ENCODE measurements at regions not wholly inside any gene's neighbourhood (a gene's known extent, or its start where the extent isn't known, plus 50 kb on each side); places are given as distances from the start of the nearest gene placed in this dataset.
A peak's percentile ranks its signal among the peaks of the same experiment; 100 is the strongest.

DNA sequence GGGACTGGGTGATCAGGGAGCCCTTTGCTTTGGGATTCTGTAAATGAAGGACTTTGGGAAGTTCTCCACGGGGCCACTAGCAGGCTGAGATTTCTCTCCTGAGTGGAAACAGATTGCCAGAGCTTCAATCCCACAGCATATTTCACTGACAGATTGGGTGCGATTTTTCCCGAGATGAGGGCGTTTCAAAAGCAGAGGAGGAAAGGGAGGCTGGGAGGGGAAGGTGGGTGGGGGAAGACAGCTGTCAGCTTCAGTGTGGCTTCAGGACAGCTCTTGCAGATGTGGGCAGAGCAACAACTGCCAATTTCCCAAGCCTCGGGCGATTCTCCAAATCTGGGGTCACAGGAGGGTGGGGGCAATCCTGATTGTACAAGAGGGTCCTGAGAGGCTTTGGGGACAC is 258.5 kb upstream of the ADRA1B start:
- H4K8ac ChIP-seq (ENCODE audit: low read depth, low read length): no peak overlapping the region
- H3K4me2 ChIP-seq (ENCODE audit: low read length): no peak overlapping the region
- WGBS (ENCODE audit: extremely low coverage, insufficient coverage, low lambda C conversion rate): no CpG with 5 or more reads among the region's 6 CpGs
- H3K79me1 ChIP-seq (ENCODE audit: low read length): no peaks in the 10 kb centered on the region
- H3K23ac ChIP-seq (ENCODE audit: low read length): no peak overlapping the region
- no peaks in the 10 kb centered on the region for H3K27me3 ChIP-seq (ENCODE audit: insufficient read depth, low read length, poor library complexity)
- no peaks in the 10 kb centered on the region for H3K79me2 ChIP-seq (ENCODE audit: control insufficient read depth, insufficient read depth, low read length)
- no peak overlapping the region for H3K9ac ChIP-seq (ENCODE audit: low read length)
- no peak overlapping the region for H3K4me3 ChIP-seq (ENCODE audit: low read length)
- H4K5ac ChIP-seq (ENCODE audit: low read length): no peak overlapping the region
- H3K4me1 ChIP-seq (ENCODE audit: control insufficient read depth, low read depth, low read length): no peaks in the 10 kb centered on the region
- H3K56ac ChIP-seq (ENCODE audit: low read length): no peak overlapping the region
- no peak overlapping the region for H2BK120ac ChIP-seq (ENCODE audit: low read depth, low read length)
- H3K18ac ChIP-seq (ENCODE audit: low read length): no peak overlapping the region
- H3K36me3 ChIP-seq (ENCODE audit: control insufficient read depth, insufficient read depth, low read length): no peaks in the 10 kb centered on the region
- DNase-seq: no peak
- no peak overlapping the region for H2BK15ac ChIP-seq (replicated peaks; ENCODE audit: low read depth)
- H3K27ac ChIP-seq (ENCODE audit: low read depth, low read length): no peak overlapping the region
- H3K4ac ChIP-seq (ENCODE audit: low read depth, low read length): no peak overlapping the region
- H2AK5ac ChIP-seq (ENCODE audit: low read length): no peak overlapping the region
- H2BK5ac ChIP-seq (ENCODE audit: low read length): no peak overlapping the region

DNA sequence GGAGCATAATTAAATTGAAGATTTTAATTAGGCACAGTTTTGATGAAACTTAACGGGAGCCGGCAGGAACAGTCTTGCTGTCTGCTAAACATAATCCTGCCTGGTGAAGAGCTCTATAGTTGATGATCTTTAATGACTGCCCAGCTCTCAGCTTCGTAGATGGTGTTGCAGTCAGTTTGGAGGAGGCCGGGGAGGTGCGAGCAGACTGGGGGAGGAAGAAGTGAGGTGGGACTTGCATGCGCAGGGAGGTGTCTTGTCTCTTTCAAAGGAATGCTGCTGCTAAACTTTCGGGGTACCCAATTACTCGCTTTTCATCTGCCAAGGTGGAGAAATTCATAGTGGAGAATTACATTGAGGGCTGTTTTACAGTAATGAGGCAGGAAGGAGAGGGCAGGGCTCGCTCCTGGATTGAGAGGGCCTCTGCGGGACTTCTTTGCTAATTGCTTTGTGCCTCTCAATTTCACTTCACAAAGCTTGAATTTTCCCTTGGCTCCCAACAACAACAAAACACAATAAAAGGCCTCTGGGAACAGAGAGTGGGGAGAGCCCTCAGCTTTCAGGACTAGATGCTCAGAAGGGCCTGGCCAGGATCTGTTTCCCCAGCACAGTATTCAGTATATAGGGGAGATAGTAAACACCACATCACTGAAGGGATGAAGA is 257.9 kb upstream of the ADRA1B start:
- Histone ChIP-seq H3K36me3 (ENCODE audit: control insufficient read depth, insufficient read depth, low read length) (no peaks in the 10 kb centered on the region), H3K9ac (ENCODE audit: low read length) (no peak overlapping the region), H3K18ac (ENCODE audit: low read length) (no peak overlapping the region), H3K4me1 (ENCODE audit: control insufficient read depth, low read depth, low read length) (no peaks in the 10 kb centered on the region), H3K27ac (ENCODE audit: low read depth, low read length) (no peak overlapping the region), H2BK120ac (ENCODE audit: low read depth, low read length) (no peak overlapping the region), H4K5ac (ENCODE audit: low read length) (no peak overlapping the region), H3K56ac (ENCODE audit: low read length) (no peak overlapping the region), H3K4me3 (ENCODE audit: low read length) (no peak overlapping the region), H3K27me3 (ENCODE audit: insufficient read depth, low read length, poor library complexity) (no peaks in the 10 kb centered on the region), H2BK5ac (ENCODE audit: low read length) (no peak overlapping the region), H2AK5ac (ENCODE audit: low read length) (no peak overlapping the region), H3K4me2 (ENCODE audit: low read length) (no peak overlapping the region), H3K79me1 (ENCODE audit: low read length) (no peaks in the 10 kb centered on the region), H3K79me2 (ENCODE audit: control insufficient read depth, insufficient read depth, low read length) (no peaks in the 10 kb centered on the region), H2BK15ac (replicated peaks; ENCODE audit: low read depth) (no peak overlapping the region), H3K4ac (ENCODE audit: low read depth, low read length) (no peak overlapping the region), H4K8ac (ENCODE audit: low read depth, low read length) (no peak overlapping the region), H3K23ac (ENCODE audit: low read length) (no peak overlapping the region)
- WGBS (ENCODE audit: extremely low coverage, insufficient coverage, low lambda C conversion rate): no CpG with 5 or more reads among the region's 10 CpGs
- no peak for DNase-seq

DNA sequence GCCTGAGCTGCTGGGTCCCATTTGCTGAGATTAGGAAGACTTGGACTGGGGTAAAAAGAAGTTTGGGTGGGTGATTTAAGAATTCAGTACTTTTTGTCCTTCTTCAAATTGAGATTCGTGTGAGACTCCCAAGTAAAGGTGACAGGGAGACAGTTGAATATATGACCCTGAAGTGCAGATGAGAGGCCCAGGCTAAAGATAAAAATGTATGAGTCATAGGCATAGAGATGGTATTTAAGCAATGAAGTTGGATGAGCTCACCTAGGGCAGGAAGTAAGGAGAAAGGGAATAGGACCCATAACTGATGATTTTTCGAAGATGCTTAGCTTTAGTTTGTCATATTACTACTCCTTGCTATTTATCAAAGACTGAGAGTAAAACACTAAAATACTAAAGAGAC is 255.9 kb upstream of the ADRA1B start:
- Histone ChIP-seq H4K5ac (ENCODE audit: low read length) (no peak overlapping the region), H3K79me1 (ENCODE audit: low read length) (no peaks in the 10 kb centered on the region), H2BK5ac (ENCODE audit: low read length) (no peak overlapping the region), H3K4me2 (ENCODE audit: low read length) (no peak overlapping the region), H3K56ac (ENCODE audit: low read length) (no peak overlapping the region), H4K8ac (ENCODE audit: low read depth, low read length) (no peak overlapping the region), H3K36me3 (ENCODE audit: control insufficient read depth, insufficient read depth, low read length) (no peaks in the 10 kb centered on the region), H2AK5ac (ENCODE audit: low read length) (no peak overlapping the region), H3K9ac (ENCODE audit: low read length) (no peak overlapping the region), H3K18ac (ENCODE audit: low read length) (no peak overlapping the region), H3K4ac (ENCODE audit: low read depth, low read length) (no peak overlapping the region), H3K23ac (ENCODE audit: low read length) (no peak overlapping the region), H3K27ac (ENCODE audit: low read depth, low read length) (no peak overlapping the region), H2BK15ac (replicated peaks; ENCODE audit: low read depth) (no peak overlapping the region), H3K4me1 (ENCODE audit: control insufficient read depth, low read depth, low read length) (no peaks in the 10 kb centered on the region), H3K79me2 (ENCODE audit: control insufficient read depth, insufficient read depth, low read length) (no peaks in the 10 kb centered on the region), H3K27me3 (ENCODE audit: insufficient read depth, low read length, poor library complexity) (no peaks in the 10 kb centered on the region), H3K4me3 (ENCODE audit: low read length) (no peak overlapping the region), H2BK120ac (ENCODE audit: low read depth, low read length) (no peak overlapping the region)
- WGBS (ENCODE audit: extremely low coverage, insufficient coverage, low lambda C conversion rate): no CpG with 5 or more reads among the region's 2 CpGs
- DNase-seq: peak; percentile 70

DNA sequence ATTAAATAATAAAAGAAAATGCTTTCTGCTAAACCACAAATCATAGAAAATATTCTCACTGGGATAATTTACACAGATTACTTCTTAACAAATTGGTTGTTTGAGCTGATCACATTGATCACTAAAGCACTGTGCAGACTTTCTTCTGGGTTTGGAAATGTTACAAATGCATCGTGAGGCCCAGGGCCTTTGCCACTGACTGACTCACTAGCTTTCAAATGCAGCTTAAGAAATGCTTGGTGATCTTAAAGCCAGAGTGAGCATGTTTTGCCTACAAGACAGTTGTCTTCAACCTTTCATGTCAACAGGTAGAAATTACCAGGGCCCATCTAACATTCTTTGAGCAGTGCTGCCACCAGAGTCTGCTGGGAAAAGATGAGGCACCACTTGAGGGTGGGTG is 252.3 kb upstream of the ADRA1B start:
- Histone ChIP-seq H3K27ac (ENCODE audit: low read depth, low read length) (no peak overlapping the region), H3K4me3 (ENCODE audit: low read length) (no peak overlapping the region), H3K79me2 (ENCODE audit: control insufficient read depth, insufficient read depth, low read length) (no peaks in the 10 kb centered on the region), H3K9ac (ENCODE audit: low read length) (no peak overlapping the region), H3K23ac (ENCODE audit: low read length) (no peak overlapping the region), H2AK5ac (ENCODE audit: low read length) (no peak overlapping the region), H2BK120ac (ENCODE audit: low read depth, low read length) (no peak overlapping the region), H4K5ac (ENCODE audit: low read length) (no peak overlapping the region), H3K79me1 (ENCODE audit: low read length) (no peaks in the 10 kb centered on the region), H3K36me3 (ENCODE audit: control insufficient read depth, insufficient read depth, low read length) (no peaks in the 10 kb centered on the region), H3K4ac (ENCODE audit: low read depth, low read length) (no peak overlapping the region), H2BK15ac (replicated peaks; ENCODE audit: low read depth) (no peak overlapping the region), H3K27me3 (ENCODE audit: insufficient read depth, low read length, poor library complexity) (no peaks in the 10 kb centered on the region), H3K18ac (ENCODE audit: low read length) (no peak overlapping the region), H3K4me1 (ENCODE audit: control insufficient read depth, low read depth, low read length) (no peaks in the 10 kb centered on the region), H2BK5ac (ENCODE audit: low read length) (no peak overlapping the region), H3K56ac (ENCODE audit: low read length) (no peak overlapping the region), H3K4me2 (ENCODE audit: low read length) (no peak overlapping the region), H4K8ac (ENCODE audit: low read depth, low read length) (no peak overlapping the region)
- DNase-seq: no peak
- WGBS (ENCODE audit: extremely low coverage, insufficient coverage, low lambda C conversion rate): no CpG with 5 or more reads among the region's 1 CpG

DNA sequence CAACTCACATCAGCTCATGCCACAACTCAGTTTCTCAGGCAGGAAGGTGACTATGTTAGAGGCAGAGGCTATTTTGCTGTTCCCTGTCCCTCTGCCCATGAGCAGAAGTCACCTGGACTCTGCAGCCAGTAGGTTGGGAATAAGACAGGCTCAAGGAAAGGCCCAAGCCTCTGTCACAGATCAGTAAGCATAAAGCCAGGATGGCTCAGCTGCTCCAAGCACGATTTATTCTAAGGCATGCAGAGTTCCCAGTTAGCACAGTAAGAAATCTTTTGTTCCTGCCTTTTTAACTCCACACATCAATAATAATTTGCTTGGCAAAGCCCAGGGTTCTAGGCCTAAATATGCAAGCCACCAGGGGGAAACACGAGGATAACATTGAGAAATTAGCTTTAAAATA is 249.0 kb upstream of the ADRA1B start:
- no peaks in the 10 kb centered on the region for H3K4me1 ChIP-seq (ENCODE audit: control insufficient read depth, low read depth, low read length)
- H4K5ac ChIP-seq (ENCODE audit: low read length): no peak overlapping the region
- H3K4me3 ChIP-seq (ENCODE audit: low read length): no peak overlapping the region
- H3K27me3 ChIP-seq (ENCODE audit: insufficient read depth, low read length, poor library complexity): no peaks in the 10 kb centered on the region
- H3K36me3 ChIP-seq (ENCODE audit: control insufficient read depth, insufficient read depth, low read length): no peaks in the 10 kb centered on the region
- no peak overlapping the region for H3K4me2 ChIP-seq (ENCODE audit: low read length)
- H4K8ac ChIP-seq (ENCODE audit: low read depth, low read length): no peak overlapping the region
- no peak overlapping the region for H3K56ac ChIP-seq (ENCODE audit: low read length)
- H3K79me1 ChIP-seq (ENCODE audit: low read length): no peaks in the 10 kb centered on the region
- DNase-seq: no peak
- no peak overlapping the region for H3K9ac ChIP-seq (ENCODE audit: low read length)
- no peak overlapping the region for H2AK5ac ChIP-seq (ENCODE audit: low read length)
- no peak overlapping the region for H3K23ac ChIP-seq (ENCODE audit: low read length)
- H2BK15ac ChIP-seq (replicated peaks; ENCODE audit: low read depth): no peak overlapping the region
- H3K27ac ChIP-seq (ENCODE audit: low read depth, low read length): no peak overlapping the region
- no CpG with 5 or more reads among the region's 2 CpGs for WGBS (ENCODE audit: extremely low coverage, insufficient coverage, low lambda C conversion rate)
- no peaks in the 10 kb centered on the region for H3K79me2 ChIP-seq (ENCODE audit: control insufficient read depth, insufficient read depth, low read length)
- H3K4ac ChIP-seq (ENCODE audit: low read depth, low read length): no peak overlapping the region
- H2BK5ac ChIP-seq (ENCODE audit: low read length): no peak overlapping the region
- no peak overlapping the region for H2BK120ac ChIP-seq (ENCODE audit: low read depth, low read length)
- H3K18ac ChIP-seq (ENCODE audit: low read length): no peak overlapping the region

DNA sequence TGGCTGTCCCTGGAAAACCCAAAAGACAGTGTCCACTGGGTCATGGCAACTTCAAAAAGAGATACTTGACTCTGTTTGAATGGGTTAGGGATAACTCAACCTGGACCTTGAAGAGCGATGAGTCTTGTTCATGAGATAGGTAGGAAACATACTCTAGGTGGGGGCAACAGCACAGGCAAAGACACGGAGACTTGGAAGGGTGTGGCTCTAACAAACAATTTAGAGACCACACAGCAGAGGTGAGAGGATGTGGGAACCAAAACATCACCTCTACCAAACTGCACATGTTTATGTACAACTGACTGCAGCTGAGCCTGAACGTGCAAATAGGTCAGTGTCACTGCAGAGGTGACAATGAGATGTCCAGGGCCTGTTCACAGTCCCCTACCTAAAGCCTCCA is 247.7 kb upstream of the ADRA1B start:
- H3K79me2 ChIP-seq (ENCODE audit: control insufficient read depth, insufficient read depth, low read length): no peaks in the 10 kb centered on the region
- H3K36me3 ChIP-seq (ENCODE audit: control insufficient read depth, insufficient read depth, low read length): no peaks in the 10 kb centered on the region
- no peak overlapping the region for H2AK5ac ChIP-seq (ENCODE audit: low read length)
- no peak overlapping the region for H2BK5ac ChIP-seq (ENCODE audit: low read length)
- no peak overlapping the region for H4K5ac ChIP-seq (ENCODE audit: low read length)
- no peaks in the 10 kb centered on the region for H3K79me1 ChIP-seq (ENCODE audit: low read length)
- H2BK15ac ChIP-seq (replicated peaks; ENCODE audit: low read depth): no peak overlapping the region
- no peak overlapping the region for H3K9ac ChIP-seq (ENCODE audit: low read length)
- no peak overlapping the region for H2BK120ac ChIP-seq (ENCODE audit: low read depth, low read length)
- no peak overlapping the region for H3K4me2 ChIP-seq (ENCODE audit: low read length)
- no peak overlapping the region for H3K18ac ChIP-seq (ENCODE audit: low read length)
- WGBS (ENCODE audit: extremely low coverage, insufficient coverage, low lambda C conversion rate): no CpG with 5 or more reads among the region's 3 CpGs
- H3K4me3 ChIP-seq (ENCODE audit: low read length): no peak overlapping the region
- H4K8ac ChIP-seq (ENCODE audit: low read depth, low read length): no peak overlapping the region
- no peak overlapping the region for H3K4ac ChIP-seq (ENCODE audit: low read depth, low read length)
- no peak overlapping the region for H3K27ac ChIP-seq (ENCODE audit: low read depth, low read length)
- no peaks in the 10 kb centered on the region for H3K4me1 ChIP-seq (ENCODE audit: control insufficient read depth, low read depth, low read length)
- no peak overlapping the region for H3K23ac ChIP-seq (ENCODE audit: low read length)
- no peaks in the 10 kb centered on the region for H3K27me3 ChIP-seq (ENCODE audit: insufficient read depth, low read length, poor library complexity)
- DNase-seq: no peak
- H3K56ac ChIP-seq (ENCODE audit: low read length): no peak overlapping the region
